ENCODE measurements at regions not wholly inside any gene's neighbourhood (a gene's known extent, or its start where the extent isn't known, plus 50 kb on each side); places are given as distances from the start of the nearest gene placed in this dataset.

DNA sequence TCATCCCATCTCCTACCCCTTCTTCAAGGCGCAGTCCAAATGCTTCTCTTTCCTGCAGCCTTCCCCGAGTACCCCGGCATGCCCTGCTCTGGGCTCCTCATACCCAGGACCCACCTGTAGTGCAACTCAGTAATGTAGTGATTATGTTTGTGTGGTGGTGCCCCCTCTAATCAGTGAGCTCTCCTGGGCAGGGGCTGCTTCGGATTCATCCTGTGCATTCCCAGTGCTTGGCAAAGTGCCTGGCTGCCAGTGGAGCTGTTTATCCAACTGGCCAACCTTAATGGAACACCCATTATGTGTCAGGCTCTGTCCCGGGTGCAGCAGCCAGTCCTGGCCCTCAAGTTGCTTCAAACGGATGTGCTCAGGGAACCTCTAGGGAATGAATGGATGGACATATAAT is 174.4 kb upstream of the LINGO1 start:
- no peak for DNase-seq (ENCODE audit: low read depth)
- no peak for TF ChIP-seq CTCF (conservative IDR thresholded peaks at IDR 0.05; ENCODE audit: low read depth, low read length)
- no peak overlapping the region for H3K4me3 ChIP-seq (ENCODE audit: low read depth, low read length)

GRCh38 chr15:77804210-77804609 is 171.5 kb upstream of the LINGO1 start:
- no peak for DNase-seq (ENCODE audit: low read depth)
- H3K4me3 ChIP-seq (ENCODE audit: low read depth, low read length) = no peak overlapping the region
- no peak for TF ChIP-seq CTCF (conservative IDR thresholded peaks at IDR 0.05; ENCODE audit: low read depth, low read length)

DNA sequence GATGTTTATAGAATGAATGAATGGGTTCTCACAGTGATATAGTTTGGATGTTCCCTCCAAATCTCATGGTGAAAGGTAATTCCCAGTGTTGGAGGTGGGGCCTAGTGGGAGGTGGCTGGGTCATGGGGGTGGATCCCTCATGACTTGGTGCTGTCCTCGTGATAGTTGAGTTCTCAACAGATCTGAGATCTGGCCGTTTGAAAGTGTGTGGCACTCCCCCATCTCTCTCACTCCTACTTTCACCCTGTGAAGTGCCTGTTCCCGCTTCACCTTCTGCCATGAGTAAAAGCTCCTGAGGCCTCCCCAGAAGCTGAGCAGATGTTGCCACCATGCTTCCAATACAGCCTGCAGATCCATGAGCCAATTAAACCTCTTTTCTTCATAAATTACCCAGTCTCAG is 170.8 kb upstream of the LINGO1 start:
- H3K4me3 ChIP-seq (ENCODE audit: low read depth, low read length) = no peak overlapping the region
- no peak for TF ChIP-seq CTCF (conservative IDR thresholded peaks at IDR 0.05; ENCODE audit: low read depth, low read length)
- DNase-seq (ENCODE audit: low read depth) = no peak

DNA sequence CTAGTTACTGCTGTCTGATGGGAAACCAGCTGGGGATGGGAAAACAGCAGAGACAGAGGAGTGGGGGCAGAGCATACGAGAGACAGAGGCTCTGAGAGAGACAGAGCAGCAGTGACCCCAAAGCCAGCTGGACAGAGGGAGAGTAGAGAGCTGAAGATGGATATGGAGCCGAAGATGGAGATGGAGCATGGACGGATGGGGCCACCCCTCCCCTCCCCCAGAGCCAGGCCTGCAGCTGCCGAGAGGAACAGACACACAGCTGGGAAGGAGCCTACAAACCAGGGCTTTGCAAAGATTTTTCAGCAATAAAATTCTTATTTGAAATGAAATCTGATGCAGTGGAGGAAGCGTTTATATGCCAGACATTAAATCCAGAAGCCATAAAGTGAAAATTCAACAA is 167.6 kb upstream of the LINGO1 start:
- H3K4me3 ChIP-seq (ENCODE audit: low read depth, low read length) = no peak overlapping the region
- no peak for DNase-seq (ENCODE audit: low read depth)
- TF ChIP-seq CTCF (conservative IDR thresholded peaks at IDR 0.05; ENCODE audit: low read depth, low read length) = no peak

DNA sequence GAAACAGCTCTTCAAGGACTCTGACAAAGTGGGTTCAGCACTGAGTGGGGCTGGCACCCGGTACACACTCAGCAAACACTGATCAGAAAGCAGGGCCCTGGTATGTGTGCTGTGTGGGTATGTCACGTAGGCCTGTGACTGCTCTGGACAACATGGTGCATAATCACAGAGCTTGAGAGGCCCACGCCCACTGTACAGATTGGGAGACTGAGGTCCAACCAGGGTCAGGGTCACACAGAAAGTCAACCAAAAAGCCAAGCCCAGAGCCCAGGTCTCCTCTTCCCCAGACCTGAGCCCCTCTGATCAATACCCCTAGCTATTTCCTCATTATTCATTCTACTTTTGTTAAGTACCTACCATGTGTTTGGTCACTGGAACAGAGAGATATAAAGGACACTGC is 166.1 kb upstream of the LINGO1 start:
- no peak for TF ChIP-seq CTCF (conservative IDR thresholded peaks at IDR 0.05; ENCODE audit: low read depth, low read length)
- no peak overlapping the region for H3K4me3 ChIP-seq (ENCODE audit: low read depth, low read length)
- DNase-seq (ENCODE audit: low read depth) = no peak

DNA sequence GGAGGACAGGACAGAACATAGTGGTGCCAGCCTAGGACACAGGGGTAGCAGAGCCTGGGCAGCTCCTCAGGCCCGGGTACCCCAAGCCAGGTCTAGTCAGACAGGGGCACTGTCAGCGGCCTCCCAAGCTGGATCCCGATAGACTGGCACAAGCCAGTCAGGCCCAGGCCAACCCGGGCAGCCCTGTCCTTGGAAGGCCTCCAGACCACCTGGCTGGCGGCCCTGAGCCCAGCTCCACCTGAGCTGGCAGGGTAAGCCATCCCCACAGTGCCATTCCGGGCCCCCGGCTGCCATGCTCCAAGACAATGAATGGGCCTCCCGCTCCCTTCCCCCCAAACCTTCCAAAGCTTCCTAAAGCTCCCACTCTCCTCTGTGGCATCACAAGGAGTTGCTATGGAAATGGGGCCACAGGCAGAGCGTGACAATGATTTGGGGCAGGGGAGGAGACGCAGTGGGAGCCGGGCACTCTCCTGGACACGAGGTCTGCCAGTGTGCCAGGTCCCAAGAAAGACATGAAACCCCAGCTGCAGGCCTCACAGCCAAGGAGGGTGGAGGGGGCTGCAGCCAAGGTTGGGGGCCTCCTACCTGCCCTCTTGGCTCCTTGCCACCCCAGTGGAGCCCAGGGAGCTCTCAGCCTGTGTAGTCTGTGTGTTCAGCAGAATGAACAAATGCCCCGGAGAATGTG is 165.6 kb upstream of the LINGO1 start:
- H3K4me3 ChIP-seq (ENCODE audit: low read depth, low read length) = no peak overlapping the region
- no peak for DNase-seq (ENCODE audit: low read depth)
- no peak for TF ChIP-seq CTCF (conservative IDR thresholded peaks at IDR 0.05; ENCODE audit: low read depth, low read length)

DNA sequence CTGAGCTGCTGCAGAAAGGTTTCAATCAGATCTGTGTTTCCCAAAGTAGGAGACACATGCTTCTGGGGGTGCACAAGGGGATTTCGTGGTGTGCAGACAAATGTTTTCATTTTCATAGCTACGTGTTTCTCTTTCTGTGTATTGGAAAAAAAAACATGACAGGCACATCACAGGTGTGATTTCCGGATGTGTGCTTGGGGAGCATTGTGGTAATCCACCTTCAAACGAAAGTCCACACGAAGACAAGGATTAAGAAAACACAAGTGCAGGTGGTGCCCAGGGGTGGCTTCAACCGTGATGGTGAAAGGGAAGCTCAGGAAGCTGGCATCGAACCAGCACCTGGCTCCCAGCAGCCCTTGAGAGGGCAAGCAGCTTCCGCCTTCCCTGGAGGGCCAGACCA is 164.6 kb upstream of the LINGO1 start:
- DNase-seq (ENCODE audit: low read depth) = no peak
- TF ChIP-seq CTCF (conservative IDR thresholded peaks at IDR 0.05; ENCODE audit: low read depth, low read length) = no peak
- no peak overlapping the region for H3K4me3 ChIP-seq (ENCODE audit: low read depth, low read length)

Measured in choroid plexus epithelial cell (primary cell).